BLaER1 treated with 17β-estradiol and CSF1 and Interleukin-3, amounts not matched to agents 10 nM and 100 nM (cell line): ENCODE measurements at regions not wholly inside any gene's neighbourhood (a gene's known extent, or its start where the extent isn't known, plus 50 kb on each side); places are given as distances from the start of the nearest gene placed in this dataset.

Experiments used
- H3K27ac ChIP-seq, 11 experiments: shearing (Covaris generic); formaldehyde crosslinking; 2 replicates each; pipeline ENCODE4 v1.8.1; 2022
- H3K27me3 ChIP-seq, 11 experiments: shearing (Covaris generic); formaldehyde crosslinking; 2 replicates each; pipeline ENCODE4 v1.8.1; 2022
- H3K36me3 ChIP-seq, 11 experiments: shearing (Covaris generic); formaldehyde crosslinking; 2 replicates each; pipeline ENCODE4 v1.8.1; 2022
- H3K4me1 ChIP-seq, 10 experiments: shearing (Covaris generic); formaldehyde crosslinking; 2 replicates each; pipeline ENCODE4 v1.8.1; 2022
- H3K4me2 ChIP-seq, 11 experiments: shearing (Covaris generic); formaldehyde crosslinking; 2 replicates each; pipeline ENCODE4 v1.8.1; 2022
- H3K4me3 ChIP-seq, 10 experiments: shearing (Covaris generic); formaldehyde crosslinking; 2 replicates each; pipeline ENCODE4 v1.8.1; 2022
- H3K9ac ChIP-seq, 11 experiments: shearing (Covaris generic); formaldehyde crosslinking; 2 replicates each; pipeline ENCODE4 v1.8.1; 2022
- H3K9me3 ChIP-seq, 11 experiments: shearing (Covaris generic); formaldehyde crosslinking; replicated peaks in 1 of 11; 2 replicates each; pipeline ENCODE4 v1.8.1; 2022
- H4K20me1 ChIP-seq, 11 experiments: shearing (Covaris generic); formaldehyde crosslinking; 2 replicates each; pipeline ENCODE4 v1.8.1; 2022
- Cebpa-rat ChIP-seq, 11 experiments: shearing (Covaris generic); IDR thresholded peaks; 2 replicates each; pipeline ENCODE4 v1.8.1; 2022

GRCh38 chr6:56693246-56693607 is 50.5 kb upstream of the DST start:
- no peak for TF ChIP-seq Cebpa-rat (IDR thresholded peaks at IDR 0.05)
- Histone ChIP-seq H3K27me3 (no peaks in the 10 kb centered on the region), H3K36me3 (peaks cover 0 to 28% (median 7%) of the 10 kb centered on the region in 11 experiments; a peak in 8 of 22 replicates), H4K20me1 (no peaks in the 10 kb centered on the region), H3K27ac (0 out of 22 replicates have a peak overlapping the region, but pooled peaks of 1 of the 11 experiments have one; percentile 8), H3K4me2 (peak overlapping the region in 3 of 11 experiments; percentile 14 to 51 (median 40); a peak in 6 of 22 replicates), H3K9ac (no peak overlapping the region), H3K9me3 (no peaks in the 10 kb centered on the region), H3K4me1 (peaks cover 0 to 20% (median 4%) of the 10 kb centered on the region in 10 experiments; a peak in 9 of 20 replicates), H3K4me3 (no peak overlapping the region)

- H3K4me2 ChIP-seq, result peak overlapping the region in 5 of 11 experiments; percentile 4 to 51 (median 23); a peak in 6 of 22 replicates
- H3K27ac ChIP-seq, result peak overlapping the region in 1 of 11 experiments; percentile 8; a peak in 1 of 22 replicates
- H4K20me1 ChIP-seq, result no peaks in the 10 kb centered on the region
- no peak overlapping the region for H3K4me3 ChIP-seq
- peaks cover 0 to 28% (median 7%) of the 10 kb centered on the region in 11 experiments; a peak in 8 of 22 replicates for H3K36me3 ChIP-seq
- no peaks in the 10 kb centered on the region for H3K27me3 ChIP-seq
- no peaks in the 10 kb centered on the region for H3K9me3 ChIP-seq
- no peak for TF ChIP-seq Cebpa-rat (IDR thresholded peaks at IDR 0.05)
- H3K4me1 ChIP-seq, result peaks cover 0 to 20% (median 4%) of the 10 kb centered on the region in 10 experiments; a peak in 9 of 20 replicates
- no peak overlapping the region for H3K9ac ChIP-seq
Measured at GRCh38 chr6:56692523-56693245, 50.0 kb upstream of the DST start.
